HG03066 (cell line): ENCODE measurements at regions not wholly inside any gene's neighbourhood (a gene's known extent, or its start where the extent isn't known, plus 50 kb on each side); places are given as distances from the start of the nearest gene placed in this dataset.
"Not testable (repeated sequence)": the region's sequence is repeated elsewhere in the genome, so short reads cannot be mapped to it uniquely, and the experiment has no call there.

Source experiments
- ATAC-seq: cut with Tn5 transposase; IDR thresholded peaks from one replicate; pipeline ENCODE4 v1.9.1; 2021; ENCODE audit warnings: low read depth; ENCODE audit not compliant: unreplicated experiment

DNA sequence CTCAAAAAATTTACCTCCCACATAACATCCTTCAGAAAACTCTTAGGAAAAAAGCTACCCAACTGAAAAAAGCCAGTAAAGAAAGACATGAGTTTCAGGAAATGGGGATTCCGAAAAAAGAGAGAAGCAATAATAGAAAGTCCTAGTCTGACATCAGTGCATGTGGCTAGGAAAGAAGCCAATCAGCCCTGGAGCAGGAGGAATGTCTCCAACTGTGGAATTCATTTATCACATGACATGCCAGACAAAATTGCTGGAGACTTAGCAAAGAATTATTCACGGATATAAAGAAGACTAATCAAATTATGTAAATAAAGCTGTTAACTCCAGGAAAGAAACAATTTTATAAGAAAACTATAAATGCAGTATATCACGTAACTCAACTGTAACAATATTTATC is 258.9 kb upstream of the RARB start:
- no peak for ATAC-seq

DNA sequence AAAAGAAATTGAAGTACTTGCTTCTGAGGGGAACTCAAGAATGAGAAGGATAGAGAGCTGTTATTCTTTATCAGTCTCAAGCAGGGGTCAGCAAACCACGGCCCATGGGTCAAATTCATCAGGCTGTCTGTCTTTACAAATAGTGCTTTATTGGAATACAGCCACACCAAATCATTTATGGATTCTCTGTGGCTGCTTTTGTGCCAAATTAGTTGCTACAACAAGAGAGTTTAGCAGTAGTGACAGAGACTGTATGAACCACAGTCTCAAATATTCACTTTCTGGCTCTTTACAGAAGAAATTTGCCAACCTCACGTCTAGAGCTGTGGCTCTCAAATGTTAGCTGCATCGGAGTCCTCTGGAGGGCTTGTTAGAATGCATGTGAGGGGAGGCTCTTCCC is 258.0 kb upstream of the RARB start:
- no peak for ATAC-seq

DNA sequence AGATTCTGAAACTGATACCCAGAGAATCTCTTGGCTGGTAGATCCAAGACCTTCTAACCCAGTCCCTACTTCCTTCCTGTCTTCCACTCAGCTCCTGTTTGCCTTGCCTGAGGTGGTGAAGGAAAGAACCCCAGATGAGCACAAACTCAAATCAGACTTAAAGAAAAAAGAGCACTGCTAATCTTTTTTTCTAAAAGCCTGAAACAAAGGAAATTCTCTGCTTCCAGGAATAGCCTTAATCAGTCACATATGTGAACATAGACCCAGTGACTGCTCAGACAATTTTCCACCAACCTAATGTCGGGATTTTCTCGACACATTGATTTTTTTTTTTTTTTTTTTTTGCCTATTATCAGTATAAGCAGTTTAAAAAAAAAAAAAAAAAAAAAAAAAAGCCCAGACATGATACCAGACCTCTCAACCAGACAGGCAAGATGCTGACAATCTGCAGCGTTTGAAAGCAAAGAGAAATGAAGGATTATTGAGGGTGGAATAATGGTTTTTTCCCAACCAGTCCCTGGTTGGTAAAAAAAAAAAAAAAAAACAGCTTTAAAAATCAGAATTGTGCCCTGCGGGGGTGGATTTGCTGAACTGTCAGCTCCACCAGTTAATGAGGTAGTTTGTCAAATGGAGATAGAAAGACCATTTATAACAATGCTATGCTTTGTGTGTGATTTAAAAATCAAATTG is 256.8 kb upstream of the RARB start:
- no peak for ATAC-seq

GRCh38 chr3:25171897-25172296 is 256.2 kb upstream of the RARB start:
- ATAC-seq: no peak

GRCh38 chr3:25173606-25174005 is 254.5 kb upstream of the RARB start:
- no peak for ATAC-seq

GRCh38 chr3:25174251-25174650 is 253.8 kb upstream of the RARB start:
- ATAC-seq: no peak

- no peak for ATAC-seq
These were observed 251.0 kb upstream of the RARB start for GRCh38 chr3:25177041-25177440.

DNA sequence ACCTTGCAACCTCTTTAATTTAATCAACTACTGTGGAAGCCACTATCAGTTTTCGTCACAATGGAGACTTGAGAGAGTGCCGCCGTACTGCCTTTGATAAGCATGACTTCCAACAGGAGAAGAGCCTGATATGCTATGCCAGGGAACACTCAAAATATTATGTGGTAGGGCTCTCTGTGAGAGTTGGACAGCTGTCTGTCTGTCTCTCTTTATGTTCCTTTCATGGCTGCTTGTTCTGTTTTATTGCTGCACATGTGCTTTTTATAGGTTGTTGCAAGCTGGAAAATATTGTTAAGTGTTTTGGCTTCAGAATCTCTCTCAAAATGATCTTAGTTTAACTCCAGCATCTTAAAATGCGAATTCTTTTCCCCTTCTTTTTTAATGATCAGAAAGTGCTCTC is 249.4 kb upstream of the RARB start:
- no peak for ATAC-seq

DNA sequence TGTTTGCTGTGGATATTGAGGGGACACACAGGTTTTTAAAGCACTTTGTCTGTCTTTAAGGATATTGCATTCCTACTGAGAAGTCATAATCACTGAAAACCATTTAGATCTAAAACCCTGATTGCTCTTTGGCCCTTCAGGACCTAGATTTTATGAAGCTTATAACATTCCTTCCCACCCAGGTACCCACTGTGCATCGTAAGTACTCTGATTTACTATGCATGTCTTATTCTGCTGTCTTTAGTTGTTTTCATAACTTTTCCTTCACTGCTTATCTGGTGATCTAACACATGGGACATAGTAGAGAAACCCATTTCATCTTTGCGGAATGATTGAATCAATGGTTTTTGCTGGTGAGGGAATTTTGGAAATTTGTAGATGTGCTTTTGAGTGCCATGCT is 247.0 kb upstream of the RARB start:
- ATAC-seq: no peak

GRCh38 chr3:25182794-25183193 is 245.3 kb upstream of the RARB start:
- no peak for ATAC-seq

DNA sequence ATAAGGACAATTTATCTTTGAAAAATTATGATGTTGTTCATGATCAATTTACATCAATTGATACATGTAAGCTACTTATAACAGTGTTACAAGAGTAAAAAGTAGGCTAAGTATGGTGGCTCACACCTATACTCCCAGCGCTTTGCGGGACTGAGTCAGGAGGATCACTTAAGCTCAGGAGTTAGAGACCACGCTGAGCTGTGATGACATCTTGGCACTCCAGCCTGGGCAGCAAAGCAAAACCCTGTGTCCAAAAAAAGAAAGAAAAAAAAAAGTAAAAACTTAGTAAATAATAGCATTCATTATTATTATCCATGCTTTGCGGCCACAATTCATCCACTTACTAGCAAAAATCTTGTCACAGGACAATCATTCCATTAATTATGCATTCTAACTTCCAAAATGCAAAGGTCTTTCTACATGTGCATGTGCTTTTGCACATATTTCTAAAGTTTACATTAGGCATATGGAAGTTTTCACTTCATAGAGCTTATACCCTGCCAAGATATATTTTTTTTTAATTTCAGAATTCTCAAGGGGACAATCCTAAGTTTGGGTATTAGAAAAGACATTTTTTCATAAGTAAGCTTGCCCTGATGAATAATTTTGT is 243.3 kb upstream of the RARB start:
- no peak for ATAC-seq

GRCh38 chr3:25191673-25192072 is 236.4 kb upstream of the RARB start:
- ATAC-seq: no peak

DNA sequence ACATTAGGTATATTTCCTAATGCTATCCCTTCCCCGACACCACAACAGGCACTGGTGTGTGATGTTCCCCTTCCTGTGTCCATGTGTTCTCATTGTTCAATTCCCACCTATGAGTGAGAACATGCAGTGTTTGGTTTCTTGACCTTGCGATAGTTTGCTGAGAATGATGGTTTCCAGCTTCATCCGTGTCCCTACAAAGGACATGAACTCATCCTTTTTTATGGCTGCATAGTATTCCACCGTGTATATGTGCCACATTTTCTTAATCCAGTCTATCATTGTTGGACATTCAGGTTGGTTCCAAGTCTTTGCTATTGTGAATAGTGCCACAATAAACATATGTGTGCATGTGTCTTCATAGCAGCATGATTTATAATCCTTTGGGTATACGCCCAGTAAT is 228.5 kb upstream of the RARB start:
- ATAC-seq: not testable (repeated sequence)

GRCh38 chr3:25212736-25213135 is 215.3 kb upstream of the RARB start:
- ATAC-seq: no peak

GRCh38 chr3:25214034-25214433 is 214.0 kb upstream of the RARB start:
- ATAC-seq: no peak

GRCh38 chr3:25218362-25218761 is 209.7 kb upstream of the RARB start:
- no peak for ATAC-seq

DNA sequence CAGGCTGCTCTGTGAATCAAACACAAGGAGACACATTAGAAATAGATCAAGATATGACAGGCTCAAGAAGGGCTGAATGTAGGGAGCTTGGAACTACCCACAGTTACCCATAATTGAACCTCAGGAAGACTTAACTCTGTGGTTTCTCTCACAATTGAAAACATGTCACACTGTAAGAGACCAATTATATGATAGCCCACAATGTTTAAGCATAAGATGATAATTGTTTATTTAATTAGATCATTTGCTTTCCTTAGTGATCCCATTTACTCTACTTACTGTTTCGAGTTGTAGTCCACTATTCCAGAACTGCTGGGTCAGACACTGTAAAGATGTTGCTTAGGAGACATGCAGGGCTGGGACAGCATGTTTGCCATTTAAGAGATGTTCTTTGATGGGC is 201.3 kb upstream of the RARB start:
- no peak for ATAC-seq

- no peak for ATAC-seq
These were observed 198.5 kb upstream of the RARB start for GRCh38 chr3:25229586-25229985.

GRCh38 chr3:25235031-25235430 is 193.0 kb upstream of the RARB start:
- no peak for ATAC-seq

DNA sequence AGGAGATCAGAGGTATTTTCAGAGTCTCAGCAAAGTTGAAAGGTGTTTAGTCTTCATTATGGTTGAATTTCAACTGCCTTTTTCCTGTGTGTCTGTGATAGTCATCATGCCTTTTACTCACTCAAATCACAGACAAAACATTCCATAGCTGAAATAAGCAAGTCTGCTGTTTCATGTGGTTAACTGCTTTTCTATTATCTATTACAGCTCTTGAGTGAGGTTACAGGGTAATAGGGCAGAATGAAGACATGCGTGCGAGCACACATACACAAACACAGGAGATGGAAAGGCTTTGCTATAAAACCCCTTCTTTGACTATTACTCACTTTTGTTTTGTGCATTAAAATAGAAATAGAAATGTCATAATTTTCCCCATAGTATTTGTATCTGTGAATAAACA is 192.6 kb upstream of the RARB start:
- ATAC-seq: no peak

- no peak for ATAC-seq
These were observed 190.5 kb upstream of the RARB start for GRCh38 chr3:25237602-25238001.

- ATAC-seq: no peak
These were observed 189.0 kb upstream of the RARB start for GRCh38 chr3:25239042-25239441.

DNA sequence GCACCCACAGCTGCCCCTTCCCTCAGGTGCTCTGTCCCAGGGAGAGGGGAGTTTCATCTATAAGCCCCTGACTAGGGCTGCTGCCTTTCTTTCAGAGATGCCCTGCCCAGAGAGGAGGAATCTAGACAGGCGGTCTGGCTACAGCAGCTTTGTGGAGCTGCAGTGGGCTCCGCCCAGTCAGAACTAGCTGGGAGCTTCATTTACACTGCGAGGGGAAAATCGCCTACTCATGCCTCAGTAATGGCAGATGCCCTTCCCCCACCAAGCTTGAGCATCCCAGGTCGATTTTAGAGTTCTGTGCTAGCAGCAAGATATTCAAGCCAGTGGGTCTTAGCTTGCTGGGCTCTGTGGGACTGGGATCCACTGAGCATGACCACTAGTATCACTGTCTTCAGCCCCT is 181.2 kb upstream of the RARB start:
- ATAC-seq: no peak
